ENCODE measurements at regions not wholly inside any gene's neighbourhood (a gene's known extent, or its start where the extent isn't known, plus 50 kb on each side); places are given as distances from the start of the nearest gene placed in this dataset.

DNA sequence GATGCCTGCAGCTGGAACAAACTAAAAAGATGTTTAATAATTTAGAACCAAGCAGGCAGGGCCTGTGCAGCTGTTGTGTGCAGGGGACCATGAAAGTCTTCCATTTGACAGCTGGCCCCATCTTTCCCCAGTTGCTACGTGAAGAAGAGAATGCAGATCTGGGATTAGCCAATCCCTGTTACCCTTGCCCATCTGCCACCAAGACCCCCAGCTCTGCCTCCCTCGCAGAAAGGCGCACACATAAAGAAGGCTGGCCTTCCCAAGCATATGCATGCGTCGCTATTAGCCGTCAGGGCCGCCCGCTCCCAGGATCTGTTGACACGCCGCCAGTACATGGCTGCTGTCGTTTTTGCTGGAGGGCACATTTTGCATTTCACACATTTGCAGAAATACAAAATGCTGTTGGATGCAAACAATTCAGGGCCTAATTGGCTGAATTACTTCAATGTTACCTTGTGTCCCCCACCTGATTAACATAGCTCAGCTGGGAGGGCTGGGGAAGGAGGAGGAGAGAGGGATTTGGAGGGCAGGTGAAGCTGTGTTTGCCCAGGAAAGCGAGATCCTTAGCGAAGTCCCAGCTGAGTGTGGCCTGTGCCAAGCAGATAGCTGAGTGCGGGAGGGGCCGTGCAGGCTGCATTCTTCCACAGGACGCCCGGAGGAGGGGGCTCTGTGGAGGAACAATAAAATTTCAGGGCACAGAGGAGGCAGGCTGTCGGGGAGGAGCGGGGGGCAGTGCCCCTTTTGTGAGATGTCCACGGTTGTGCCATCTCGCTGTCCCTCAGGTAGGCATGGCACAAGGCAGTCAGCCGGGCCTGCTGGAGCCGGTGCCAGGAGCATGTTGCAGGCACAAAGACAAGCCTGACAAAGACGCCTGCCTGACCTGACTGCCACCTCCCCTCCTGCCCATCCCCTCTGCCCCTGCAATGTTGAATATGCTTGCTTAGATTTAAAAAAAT, 443.0 kb upstream of the MKI67 start:
- TF ChIP-seq CTCF (IDR thresholded peaks at IDR 0.05; ENCODE audit: low read depth, low read length, poor library complexity, severe bottlenecking) (no peak), EZH2phosphoT487 (IDR thresholded peaks at IDR 0.05; ENCODE audit: borderline replicate concordance, low read length) (no peak)

Measured in DOHH2 (cell line).